K562 (cell line): ENCODE measurements at regions not wholly inside any gene's neighbourhood (a gene's known extent, or its start where the extent isn't known, plus 50 kb on each side); places are given as distances from the start of the nearest gene placed in this dataset.

Source experiments
- ATAC-seq: fragments of 200-7000 bp; cut with Tn5 transposase; 3 replicates; pipeline ENCODE4 v1.9.1; 2020; ENCODE audit warnings: moderate library complexity
- BruUV-seq: library from RNA; stranded (reverse); fragments of 400-500 nt; replicated peaks from 2 replicates; lab custom pipeline; 2021; lab: Mats Ljungman, UMichigan
- CTCF ChIA-PET: fragments of 300-600 bp; formaldehyde crosslinking; extraction: SDS; loops from one replicate; lab custom pipeline; 2021; ENCODE audit warnings: low intra/inter-chr PET ratio; lab: Yijun Ruan, JAX
- POLR2A ChIA-PET: fragments of 300-600, 350-650 bp; sonication (Branson Sonifier 250); formaldehyde crosslinking; extraction: SDS; loops from one replicate; lab custom pipeline; 2021; ENCODE audit warnings: antibody characterized with exemption, inconsistent platforms; lab: Yijun Ruan, JAX
- DNase-seq, 4 experiments: peaks; one replicate each; pipeline versions ENCODE4 v3.0.0 to v3.0.0-alpha.2; 2011 to 2018; ENCODE audit warnings: low spot score in 3 of 4, mixed read lengths in 3 of 4; ENCODE audit errors: extremely low read depth in 1 of 4
- FAIRE-seq: peaks from 2 replicates; lab custom pipeline; 2011; peaks lifted over from hg19 to GRCh38; lab: Jason Lieb, UNC
- H2AFZ ChIP-seq: 2 replicates; pipeline ENCODE4 v1.6.0; 2011; ENCODE audit warnings: low read depth, low read length, control low read depth, inconsistent platforms
- H3K27ac ChIP-seq: fragments of 200-600 bp; 3 replicates; pipeline ENCODE4 v1.8.0; 2011; ENCODE audit warnings: low read depth, mild to moderate bottlenecking, control low read depth, inconsistent platforms, low read length, moderate library complexity, mixed read lengths; ENCODE audit errors: extremely low read depth
- H3K27me3 ChIP-seq, 2 experiments: fragments of 300-600 bp in 1 of 2; 2 replicates in 1 of 2; 3 replicates in 1 of 2; pipeline versions ENCODE4 v1.6.0 to v1.8.0; 2011; ENCODE audit warnings: inconsistent platforms in 2 of 2, low read length in 2 of 2, mild to moderate bottlenecking in 1 of 2, mixed read lengths in 1 of 2, moderate library complexity in 1 of 2; ENCODE audit not compliant: control insufficient read depth in 2 of 2, insufficient read depth in 2 of 2
- H3K36me3 ChIP-seq: fragments of 300-600 bp; 3 replicates; pipeline ENCODE4 v1.8.0; 2011; ENCODE audit warnings: mild to moderate bottlenecking, low read length, inconsistent platforms; ENCODE audit not compliant: control insufficient read depth, insufficient read depth
- H3K4me1 ChIP-seq, 2 experiments: fragments of 200-600 bp in 1 of 2; replicated peaks in 1 of 2; 2 replicates in 1 of 2; 3 replicates in 1 of 2; pipeline versions ENCODE4 v1.5.1 to v1.8.0; 2011; ENCODE audit warnings: inconsistent platforms in 2 of 2, low read length in 2 of 2, mild to moderate bottlenecking in 1 of 2, mixed read lengths in 1 of 2, moderate library complexity in 1 of 2; ENCODE audit not compliant: control insufficient read depth in 2 of 2, insufficient read depth in 2 of 2
- H3K4me2 ChIP-seq: 2 replicates; pipeline ENCODE4 v1.6.1; 2011; ENCODE audit warnings: low read length, control low read depth, inconsistent platforms, mixed read lengths; ENCODE audit not compliant: insufficient read depth
- H3K4me3 ChIP-seq: fragments of 200-600 bp; sonication (generic), shearing (Covaris generic); 2 replicates; pipeline ENCODE4 v1.5.1; 2016; ENCODE audit warnings: control low read depth, inconsistent platforms
- H3K79me2 ChIP-seq: fragments of 200-600 bp; 3 replicates; pipeline ENCODE4 v1.8.0; 2011; ENCODE audit warnings: low read length, inconsistent platforms; ENCODE audit not compliant: control insufficient read depth, insufficient read depth
- H3K9ac ChIP-seq, 2 experiments: 2 replicates each; pipeline versions ENCODE4 v1.6.0 to v1.6.1; 2011; ENCODE audit warnings: low read depth in 2 of 2, low read length in 2 of 2, control low read depth in 1 of 2, inconsistent platforms in 1 of 2, mild to moderate bottlenecking in 1 of 2, mixed read lengths in 1 of 2; ENCODE audit not compliant: insufficient read depth in 1 of 2
- H3K9me1 ChIP-seq: one replicate; pipeline ENCODE4 v1.6.0; 2011; ENCODE audit warnings: inconsistent platforms, mild to moderate bottlenecking, low read length, moderate library complexity; ENCODE audit not compliant: control insufficient read depth, insufficient read depth
- H3K9me3 ChIP-seq: replicated peaks from 2 replicates; pipeline ENCODE4 v1.5.1; 2011; ENCODE audit warnings: low read depth, low read length, inconsistent platforms; ENCODE audit not compliant: control insufficient read depth, insufficient read depth
- H4K20me1 ChIP-seq: replicated peaks from 2 replicates; pipeline ENCODE4 v1.6.1; 2011; ENCODE audit warnings: low read length, inconsistent platforms, mixed read lengths; ENCODE audit not compliant: control insufficient read depth, insufficient read depth
- DACH1 ChIP-seq: fragments of 450-650 bp; IDR thresholded peaks from 2 replicates; pipeline ENCODE4 v1.6.1; 2018; ENCODE audit not compliant: partially characterized antibody
- E2F8 ChIP-seq: fragments of 450-650 bp; IDR thresholded peaks from 2 replicates; pipeline ENCODE4 v1.7.1; 2018; ENCODE audit warnings: mild to moderate bottlenecking, low read depth; ENCODE audit not compliant: partially characterized antibody
- HOXB6 ChIP-seq: fragments of 250-450 bp; sonication (Bioruptor Pico); IDR thresholded peaks from 2 replicates; pipeline ENCODE4 v1.5.1; 2022; ENCODE audit warnings: mild to moderate bottlenecking, borderline replicate concordance
- KDM5B ChIP-seq: fragments of 200-600 bp; sonication (generic); IDR thresholded peaks from 2 replicates; pipeline ENCODE4 v1.6.1; 2012; ENCODE audit warnings: low read depth, mild to moderate bottlenecking, moderate library complexity, low read length, control low read depth, inconsistent platforms; ENCODE audit not compliant: insufficient replicate concordance
- ZNF444 ChIP-seq: fragments of 250-450 bp; sonication (Bioruptor Pico); IDR thresholded peaks from 2 replicates; pipeline ENCODE4 v1.4.0; 2020; ENCODE audit warnings: mild to moderate bottlenecking, moderate library complexity
- WGBS: fragments of 100-300 bp; shearing (Covaris generic); methylation state at CpG from one replicate; pipeline ENCODE4 v1.1.6; 2016; ENCODE audit warnings: low coverage, mixed read lengths; ENCODE audit not compliant: insufficient coverage; ENCODE audit errors: missing lambda C conversion rate; 5-methylcytosine and 5-hydroxymethylcytosine counted together
- in situ Hi-C: fragments of 300-500 bp; cut with MboI; formaldehyde crosslinking; loops from 4 replicates; pipeline ENCODE4 v1.15.0; 2018; ENCODE audit warnings: inconsistent platforms, mixed read lengths
- intact Hi-C: fragments of 100-400 bp; cut with micrococcal nuclease; formaldehyde crosslinking; loops from 2 replicates; pipeline ENCODE4 v1.14.2; 2022
- TF ChIP-seq, protein P1 (sequence below): fragments of 450-650 bp; formaldehyde crosslinking; IDR thresholded peaks from 2 replicates; pipeline ENCODE4 v1.4.0; 2022; ENCODE audit warnings: mild to moderate bottlenecking, moderate library complexity

- no peak for TF ChIP-seq E2F8
- TF ChIP-seq, all 486 proteins: peak for 0
Measured at GRCh38 chr11:110907629-110908028, 195.4 kb upstream of the ARHGAP20 start (continued).

- Histone ChIP-seq H3K36me3 (no peaks in the 10 kb centered on the region), H4K20me1 (no peaks in the 10 kb centered on the region), H3K4me2 (no peak overlapping the region), H3K79me2 (no peaks in the 10 kb centered on the region), H3K9ac (no peak overlapping the region), H3K4me3 (no peak overlapping the region), H3K9me1 (no peaks in the 10 kb centered on the region), H3K4me1 (no peaks in the 10 kb centered on the region), H3K27me3 (no peaks in the 10 kb centered on the region), H2AFZ (no peak overlapping the region), H3K27ac (no peak overlapping the region), H3K9me3 (no peaks in the 10 kb centered on the region; the same call in 1 of the 2 replicates)
- CTCF ChIA-PET: no interaction called here
- TF ChIP-seq, protein P1, sequence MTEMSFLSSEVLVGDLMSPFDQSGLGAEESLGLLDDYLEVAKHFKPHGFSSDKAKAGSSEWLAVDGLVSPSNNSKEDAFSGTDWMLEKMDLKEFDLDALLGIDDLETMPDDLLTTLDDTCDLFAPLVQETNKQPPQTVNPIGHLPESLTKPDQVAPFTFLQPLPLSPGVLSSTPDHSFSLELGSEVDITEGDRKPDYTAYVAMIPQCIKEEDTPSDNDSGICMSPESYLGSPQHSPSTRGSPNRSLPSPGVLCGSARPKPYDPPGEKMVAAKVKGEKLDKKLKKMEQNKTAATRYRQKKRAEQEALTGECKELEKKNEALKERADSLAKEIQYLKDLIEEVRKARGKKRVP (CRISPR knock-in tag): no peak
- TF ChIP-seq DACH1 (no peak), HOXB6 (CRISPR knock-in tag) (no peak), KDM5B (no peak), ZNF444 (CRISPR knock-in tag) (no peak)
- no peak for DNase-seq
- no TSS peak for BruUV-seq
- in situ Hi-C loops (no loop called here), intact Hi-C loops (no loop called here)
- no peak for FAIRE-seq
- POLR2A ChIA-PET: no interaction called here
- no peak for ATAC-seq
- WGBS: 0% methylated on average over 5 of the region's 5 CpGs
Measured at GRCh38 chr11:110903830-110904229, 191.6 kb upstream of the ARHGAP20 start.
